Head of caudate nucleus (tissue), 42 donors: ENCODE measurements at regions not wholly inside any gene's neighbourhood (a gene's known extent, or its start where the extent isn't known, plus 50 kb on each side); places are given as distances from the start of the nearest gene placed in this dataset.
"Not testable (repeated sequence)": the region's sequence is repeated elsewhere in the genome, so short reads cannot be mapped to it uniquely, and the experiment has no call there.

Source experiments
- DNase-seq, 42 donors: peaks; one replicate each; pipeline versions ENCODE4 v3.0.0 to v3.0.0-alpha.2; 2020 to 2021; ENCODE audit warnings: mixed read lengths in 7 of 42
- intact Hi-C: fragments of 100-400 bp; cut with DNase I; formaldehyde crosslinking; loops from one replicate; pipeline ENCODE4 v1.15.0; 2022

GRCh38 chr10:107966826-107967225 lies 802.3 kb upstream of the SORCS1 start:
- DNase-seq, result no peak
- intact Hi-C loops, result no loop called here

GRCh38 chr10:107952649-107953556 lies 788.4 kb upstream of the SORCS1 start:
- DNase-seq, result no peak
- intact Hi-C loops, result no loop called here

- DNase-seq, intact Hi-C loops: not testable (repeated sequence)
Observed at GRCh38 chr10:107950411-107951062, 786.0 kb upstream of the SORCS1 start.

GRCh38 chr10:107942826-107943225 lies 778.3 kb upstream of the SORCS1 start:
- intact Hi-C loops, result no loop called here
- DNase-seq, result no peak

GRCh38 chr10:107933076-107933475 lies 768.6 kb upstream of the SORCS1 start:
- DNase-seq, result no peak
- intact Hi-C loops, result no loop called here

- intact Hi-C loops, result no loop called here
Observed at GRCh38 chr10:107931808-107932207, 767.3 kb upstream of the SORCS1 start.

GRCh38 chr10:107930037-107930436 lies 765.5 kb upstream of the SORCS1 start:
- intact Hi-C loops, result no loop called here
- no peak for DNase-seq

More at GRCh38 chr10:107931808-107932207, 767.3 kb upstream of the SORCS1 start:
- DNase-seq, result no peak

GRCh38 chr10:107924458-107924857 lies 760.0 kb upstream of the SORCS1 start:
- intact Hi-C loops, result no loop called here

GRCh38 chr10:107919626-107920235 lies 755.2 kb upstream of the SORCS1 start:
- intact Hi-C loops, result no loop called here
- no peak for DNase-seq

More at GRCh38 chr10:107924458-107924857, 760.0 kb upstream of the SORCS1 start:
- no peak for DNase-seq

GRCh38 chr10:107918171-107918570 lies 753.7 kb upstream of the SORCS1 start:
- DNase-seq, result no peak
- intact Hi-C loops, result no loop called here

GRCh38 chr10:107915215-107915610 lies 750.7 kb upstream of the SORCS1 start:
- no peak for DNase-seq
- intact Hi-C loops, result no loop called here

GRCh38 chr10:107914450-107915214 lies 750.1 kb upstream of the SORCS1 start:
- peak in 38 of 42 donors; percentile 6 to 68 (median 42) for DNase-seq
- intact Hi-C loops, result no loop called here

- DNase-seq, result peak in 1 of 42 donors; percentile 6
- intact Hi-C loops, result no loop called here
Observed at GRCh38 chr10:107913317-107914294, 749.1 kb upstream of the SORCS1 start.

- intact Hi-C loops, result no loop called here
- no peak for DNase-seq
Observed at GRCh38 chr10:107901076-107901475, 736.6 kb upstream of the SORCS1 start.

- no peak for DNase-seq
- intact Hi-C loops, result no loop called here
Observed at GRCh38 chr10:107900131-107900530, 735.6 kb upstream of the SORCS1 start.

GRCh38 chr10:107899502-107900062 lies 735.1 kb upstream of the SORCS1 start:
- DNase-seq, result no peak
- intact Hi-C loops, result no loop called here

GRCh38 chr10:107899075-107899474 lies 734.6 kb upstream of the SORCS1 start:
- intact Hi-C loops, result no loop called here
- no peak for DNase-seq

GRCh38 chr10:107898392-107898791 lies 733.9 kb upstream of the SORCS1 start:
- intact Hi-C loops, result no loop called here
- no peak for DNase-seq
